ENCODE measurements at regions not wholly inside any gene's neighbourhood (a gene's known extent, or its start where the extent isn't known, plus 50 kb on each side); places are given as distances from the start of the nearest gene placed in this dataset.
A peak's percentile ranks its signal among the peaks of the same experiment; 100 is the strongest.

GRCh38 chr18:75131381-75132000 lies 77.4 kb downstream of the PTGR3 start:
- no peak overlapping the region for H3K4me3 ChIP-seq (replicated peaks; ENCODE audit: low read depth, low read length)
- no peak for DNase-seq (ENCODE audit: low read depth)
- no peak for TF ChIP-seq CTCF (IDR thresholded peaks at IDR 0.05; ENCODE audit: low read length, missing control alignments)

- no peak for DNase-seq (ENCODE audit: low read depth)
- TF ChIP-seq CTCF (IDR thresholded peaks at IDR 0.05; ENCODE audit: low read length, missing control alignments) = peak; percentile 20
- no peak overlapping the region for H3K4me3 ChIP-seq (replicated peaks; ENCODE audit: low read depth, low read length)
Observed at GRCh38 chr18:75130591-75131328, 78.2 kb downstream of the PTGR3 start.

- no peak for DNase-seq (ENCODE audit: low read depth)
- H3K4me3 ChIP-seq (replicated peaks; ENCODE audit: low read depth, low read length) = no peak overlapping the region
- no peak for TF ChIP-seq CTCF (IDR thresholded peaks at IDR 0.05; ENCODE audit: low read length, missing control alignments)
Observed at GRCh38 chr18:75129717-75130477, 79.0 kb downstream of the PTGR3 start.

- no peak for TF ChIP-seq CTCF (IDR thresholded peaks at IDR 0.05; ENCODE audit: low read length, missing control alignments)
- H3K4me3 ChIP-seq (replicated peaks; ENCODE audit: low read depth, low read length) = no peak overlapping the region
- DNase-seq (ENCODE audit: low read depth) = no peak
Observed at GRCh38 chr18:75128911-75129716, 79.8 kb downstream of the PTGR3 start.

- TF ChIP-seq CTCF (IDR thresholded peaks at IDR 0.05; ENCODE audit: low read length, missing control alignments) = no peak
- no peak overlapping the region for H3K4me3 ChIP-seq (replicated peaks; ENCODE audit: low read depth, low read length)
- DNase-seq (ENCODE audit: low read depth) = no peak
Observed at GRCh38 chr18:75128051-75128605, 80.8 kb downstream of the PTGR3 start.

Measured in fibroblast of pulmonary artery (primary cell).